BLaER1 treated with 17β-estradiol and CSF1 and Interleukin-3, amounts not matched to agents 10 nM and 100 nM (cell line): ENCODE measurements at regions not wholly inside any gene's neighbourhood (a gene's known extent, or its start where the extent isn't known, plus 50 kb on each side); places are given as distances from the start of the nearest gene placed in this dataset.

Source experiments
- H3K27ac ChIP-seq, 11 experiments: shearing (Covaris generic); formaldehyde crosslinking; 2 replicates each; pipeline ENCODE4 v1.8.1; 2022
- H3K27me3 ChIP-seq, 11 experiments: shearing (Covaris generic); formaldehyde crosslinking; 2 replicates each; pipeline ENCODE4 v1.8.1; 2022
- H3K36me3 ChIP-seq, 11 experiments: shearing (Covaris generic); formaldehyde crosslinking; 2 replicates each; pipeline ENCODE4 v1.8.1; 2022
- H3K4me1 ChIP-seq, 10 experiments: shearing (Covaris generic); formaldehyde crosslinking; 2 replicates each; pipeline ENCODE4 v1.8.1; 2022
- H3K4me2 ChIP-seq, 11 experiments: shearing (Covaris generic); formaldehyde crosslinking; 2 replicates each; pipeline ENCODE4 v1.8.1; 2022
- H3K4me3 ChIP-seq, 10 experiments: shearing (Covaris generic); formaldehyde crosslinking; 2 replicates each; pipeline ENCODE4 v1.8.1; 2022
- H3K9ac ChIP-seq, 11 experiments: shearing (Covaris generic); formaldehyde crosslinking; 2 replicates each; pipeline ENCODE4 v1.8.1; 2022
- H3K9me3 ChIP-seq, 11 experiments: shearing (Covaris generic); formaldehyde crosslinking; replicated peaks in 1 of 11; 2 replicates each; pipeline ENCODE4 v1.8.1; 2022
- H4K20me1 ChIP-seq, 11 experiments: shearing (Covaris generic); formaldehyde crosslinking; 2 replicates each; pipeline ENCODE4 v1.8.1; 2022
- Cebpa-rat ChIP-seq, 11 experiments: shearing (Covaris generic); IDR thresholded peaks; 2 replicates each; pipeline ENCODE4 v1.8.1; 2022

GRCh38 chr5:155472780-155473179 is 459.2 kb downstream of the KIF4B start:
- Histone ChIP-seq H3K36me3 (no peaks in the 10 kb centered on the region), H3K27ac (no peak overlapping the region), H3K9me3 (no peaks in the 10 kb centered on the region), H3K4me2 (no peak overlapping the region), H3K9ac (no peak overlapping the region), H3K4me1 (no peaks in the 10 kb centered on the region), H3K4me3 (no peak overlapping the region), H3K27me3 (no peaks in the 10 kb centered on the region), H4K20me1 (no peaks in the 10 kb centered on the region)
- TF ChIP-seq Cebpa-rat (IDR thresholded peaks at IDR 0.05) = no peak

- H3K27me3 ChIP-seq = no peaks in the 10 kb centered on the region
Observed at GRCh38 chr5:155475318-155475717, 461.8 kb downstream of the KIF4B start.

GRCh38 chr5:155480731-155481131 is 467.2 kb downstream of the KIF4B start:
- H3K27ac ChIP-seq = no peak overlapping the region

More at GRCh38 chr5:155475318-155475717, 461.8 kb downstream of the KIF4B start:
- no peak overlapping the region for H3K27ac ChIP-seq
- no peaks in the 10 kb centered on the region for H3K36me3 ChIP-seq
- H3K4me3 ChIP-seq = no peak overlapping the region
- TF ChIP-seq Cebpa-rat (IDR thresholded peaks at IDR 0.05) = no peak
- no peaks in the 10 kb centered on the region for H3K4me1 ChIP-seq
- no peak overlapping the region for H3K4me2 ChIP-seq
- H3K9me3 ChIP-seq = no peaks in the 10 kb centered on the region
- H3K9ac ChIP-seq = no peak overlapping the region
- no peaks in the 10 kb centered on the region for H4K20me1 ChIP-seq

GRCh38 chr5:155481182-155481581 is 467.6 kb downstream of the KIF4B start:
- no peak overlapping the region for H3K9ac ChIP-seq
- no peak for TF ChIP-seq Cebpa-rat (IDR thresholded peaks at IDR 0.05)
- no peaks in the 10 kb centered on the region for H3K4me1 ChIP-seq
- no peak overlapping the region for H3K27ac ChIP-seq
- H3K9me3 ChIP-seq = no peaks in the 10 kb centered on the region
- no peaks in the 10 kb centered on the region for H3K36me3 ChIP-seq
- H3K4me2 ChIP-seq = no peak overlapping the region
- no peak overlapping the region for H3K4me3 ChIP-seq
- H4K20me1 ChIP-seq = no peaks in the 10 kb centered on the region
- H3K27me3 ChIP-seq = no peaks in the 10 kb centered on the region

More at GRCh38 chr5:155480731-155481131, 467.2 kb downstream of the KIF4B start:
- Histone ChIP-seq H4K20me1 (no peaks in the 10 kb centered on the region), H3K4me3 (no peak overlapping the region), H3K36me3 (no peaks in the 10 kb centered on the region), H3K27me3 (no peaks in the 10 kb centered on the region), H3K9me3 (no peaks in the 10 kb centered on the region), H3K9ac (no peak overlapping the region), H3K4me2 (no peak overlapping the region), H3K4me1 (no peaks in the 10 kb centered on the region)
- no peak for TF ChIP-seq Cebpa-rat (IDR thresholded peaks at IDR 0.05)

DNA sequence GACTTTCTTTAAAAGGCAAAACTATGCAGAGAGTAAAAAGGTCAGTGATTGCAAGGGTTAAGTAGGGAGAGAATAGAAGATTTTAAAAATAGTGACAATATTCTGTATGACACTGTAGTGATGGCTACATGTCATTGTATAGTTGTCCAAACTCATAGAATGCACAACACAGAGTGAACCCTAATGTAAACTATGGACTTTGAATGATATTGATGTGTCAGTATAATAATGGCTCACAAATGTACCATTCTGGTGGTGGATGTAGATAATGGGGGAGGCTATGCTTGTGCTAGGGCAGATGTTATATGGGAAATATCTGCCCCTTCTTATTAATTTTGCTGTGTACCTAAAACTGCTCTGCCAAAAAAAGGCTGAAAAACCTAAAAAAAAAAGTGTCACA is 468.9 kb downstream of the KIF4B start:
- H3K27ac ChIP-seq = no peak overlapping the region

GRCh38 chr5:155485386-155485785 is 471.8 kb downstream of the KIF4B start:
- Histone ChIP-seq H3K4me1 (no peaks in the 10 kb centered on the region), H3K27ac (no peak overlapping the region), H3K9me3 (no peaks in the 10 kb centered on the region), H3K36me3 (no peaks in the 10 kb centered on the region), H3K9ac (no peak overlapping the region), H3K4me3 (no peak overlapping the region), H3K27me3 (no peaks in the 10 kb centered on the region), H3K4me2 (no peak overlapping the region), H4K20me1 (no peaks in the 10 kb centered on the region)
- TF ChIP-seq Cebpa-rat (IDR thresholded peaks at IDR 0.05) = no peak

More for the DNA sequence above, 468.9 kb downstream of the KIF4B start:
- Histone ChIP-seq H3K4me1 (no peaks in the 10 kb centered on the region), H3K9me3 (no peaks in the 10 kb centered on the region), H3K4me2 (no peak overlapping the region), H3K4me3 (no peak overlapping the region), H4K20me1 (no peaks in the 10 kb centered on the region), H3K27me3 (no peaks in the 10 kb centered on the region), H3K9ac (no peak overlapping the region), H3K36me3 (no peaks in the 10 kb centered on the region)
- TF ChIP-seq Cebpa-rat (IDR thresholded peaks at IDR 0.05) = no peak

DNA sequence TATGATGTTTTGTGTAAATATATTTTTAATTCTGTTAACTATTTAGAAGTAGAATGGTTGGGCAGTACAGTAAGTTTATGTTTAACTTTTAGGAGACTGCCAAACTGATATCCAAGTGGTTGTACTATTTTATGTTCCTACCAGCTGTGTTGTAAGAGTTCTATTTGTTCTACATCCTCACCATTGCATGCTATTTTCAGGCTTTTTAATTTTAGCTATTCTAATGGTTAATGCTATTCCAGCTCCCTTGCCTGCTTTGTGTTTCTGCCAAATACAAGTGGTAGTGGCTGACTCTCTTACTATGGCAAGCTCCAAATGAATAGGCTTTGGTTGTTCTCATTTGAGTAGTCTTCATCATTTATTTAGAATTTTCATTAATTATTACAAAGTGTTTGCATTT is 476.4 kb downstream of the KIF4B start:
- TF ChIP-seq Cebpa-rat (IDR thresholded peaks at IDR 0.05) = no peak
- Histone ChIP-seq H3K4me2 (no peak overlapping the region), H3K4me3 (no peak overlapping the region), H3K9me3 (no peaks in the 10 kb centered on the region), H3K27ac (no peak overlapping the region), H3K27me3 (no peaks in the 10 kb centered on the region), H3K36me3 (no peaks in the 10 kb centered on the region), H4K20me1 (no peaks in the 10 kb centered on the region), H3K9ac (no peak overlapping the region), H3K4me1 (no peaks in the 10 kb centered on the region)

DNA sequence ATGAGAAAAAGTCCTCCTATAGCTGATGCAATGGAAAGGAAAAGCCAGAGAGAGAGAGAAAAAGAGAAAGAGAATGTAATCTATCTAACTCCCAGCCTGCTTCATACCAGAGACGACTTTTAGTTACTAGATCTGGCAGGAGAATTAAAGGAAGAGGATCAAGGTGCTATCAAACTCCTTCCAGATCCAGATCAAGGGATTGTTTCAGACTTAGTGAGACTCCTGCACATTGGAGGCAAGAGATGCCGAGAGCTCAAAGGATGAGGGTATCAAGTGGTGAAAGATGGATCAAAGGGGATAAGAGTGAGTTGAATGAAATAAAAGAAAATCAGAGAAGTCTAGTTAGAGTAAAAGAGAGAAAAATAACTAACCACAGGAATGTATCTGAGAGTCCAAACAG is 478.6 kb downstream of the KIF4B start:
- Histone ChIP-seq H3K4me1 (no peaks in the 10 kb centered on the region), H3K4me2 (no peak overlapping the region), H3K27ac (no peak overlapping the region), H3K36me3 (no peaks in the 10 kb centered on the region), H3K9me3 (no peaks in the 10 kb centered on the region), H3K4me3 (no peak overlapping the region), H3K27me3 (no peaks in the 10 kb centered on the region), H3K9ac (no peak overlapping the region), H4K20me1 (no peaks in the 10 kb centered on the region)
- no peak for TF ChIP-seq Cebpa-rat (IDR thresholded peaks at IDR 0.05)

DNA sequence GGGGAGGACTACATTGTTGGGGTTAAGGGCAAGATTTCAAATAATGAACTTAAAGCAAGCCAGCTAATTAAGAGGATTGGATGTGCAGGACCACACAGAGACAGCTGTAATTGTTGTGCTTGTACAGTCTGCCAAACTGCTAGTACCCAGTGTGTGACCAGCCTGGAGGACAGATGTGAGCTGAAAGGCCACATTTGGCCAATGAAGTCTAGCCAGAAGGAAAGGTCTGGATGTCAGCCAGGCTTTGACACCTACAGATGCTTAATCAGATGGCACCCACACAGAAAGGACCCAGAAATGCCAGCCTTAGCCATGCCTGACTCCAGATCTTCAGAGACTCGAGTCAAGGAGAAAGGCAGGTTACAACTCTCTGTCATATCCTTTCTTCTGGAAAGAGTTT is 491.1 kb downstream of the KIF4B start:
- TF ChIP-seq Cebpa-rat (IDR thresholded peaks at IDR 0.05) = no peak
- Histone ChIP-seq H3K4me3 (no peak overlapping the region), H3K36me3 (no peaks in the 10 kb centered on the region), H3K9me3 (no peaks in the 10 kb centered on the region), H4K20me1 (no peaks in the 10 kb centered on the region), H3K4me1 (no peaks in the 10 kb centered on the region), H3K9ac (no peak overlapping the region), H3K27me3 (no peaks in the 10 kb centered on the region), H3K4me2 (no peak overlapping the region), H3K27ac (no peak overlapping the region)

DNA sequence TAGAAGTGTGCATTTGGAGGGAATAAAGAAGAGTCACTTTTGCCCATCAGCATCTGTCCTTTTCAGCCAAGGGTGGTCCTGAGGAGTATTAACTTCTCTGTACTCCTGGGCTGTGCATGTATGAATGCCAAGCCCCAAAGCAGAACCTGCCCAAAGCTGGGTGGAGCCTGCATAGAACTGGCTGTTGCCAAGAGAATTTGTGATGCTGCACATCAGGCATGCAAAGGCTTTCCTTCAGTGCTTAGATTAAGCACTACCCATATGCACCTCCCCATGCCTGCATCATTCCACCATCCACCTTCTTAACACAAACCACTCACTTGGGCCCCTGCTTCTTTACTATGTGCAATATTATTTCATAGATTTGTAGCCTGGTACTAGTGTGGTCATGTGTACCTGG is 493.8 kb downstream of the KIF4B start:
- Histone ChIP-seq H3K36me3 (no peaks in the 10 kb centered on the region), H4K20me1 (no peaks in the 10 kb centered on the region), H3K9me3 (no peaks in the 10 kb centered on the region), H3K4me2 (no peak overlapping the region), H3K27me3 (no peaks in the 10 kb centered on the region), H3K9ac (no peak overlapping the region), H3K27ac (no peak overlapping the region), H3K4me3 (no peak overlapping the region), H3K4me1 (no peaks in the 10 kb centered on the region)
- TF ChIP-seq Cebpa-rat (IDR thresholded peaks at IDR 0.05) = no peak

GRCh38 chr5:155508673-155509072 is 495.1 kb downstream of the KIF4B start:
- H3K9me3 ChIP-seq = no peaks in the 10 kb centered on the region
- no peak overlapping the region for H3K4me2 ChIP-seq
- no peak overlapping the region for H3K9ac ChIP-seq
- no peak for TF ChIP-seq Cebpa-rat (IDR thresholded peaks at IDR 0.05)
- no peaks in the 10 kb centered on the region for H3K36me3 ChIP-seq
- no peak overlapping the region for H3K4me3 ChIP-seq
- H3K27me3 ChIP-seq = no peaks in the 10 kb centered on the region
- no peak overlapping the region for H3K27ac ChIP-seq
- H4K20me1 ChIP-seq = no peaks in the 10 kb centered on the region
- H3K4me1 ChIP-seq = no peaks in the 10 kb centered on the region
